ENCODE measurements at regions not wholly inside any gene's neighbourhood (a gene's known extent, or its start where the extent isn't known, plus 50 kb on each side); places are given as distances from the start of the nearest gene placed in this dataset.

- intact Hi-C loops (cut with DNase I), result no loop called here
- no peaks in the 10 kb centered on the region for H3K9me3 ChIP-seq (replicated peaks in 1 of 3)
- no peak overlapping the region for H3K27ac ChIP-seq
- no peak overlapping the region for H3K4me3 ChIP-seq
- 73 to 76% (median 74%) methylated on average over 2 to 5 of the region's 5 CpGs for WGBS, 4 donors
- H3K4me1 ChIP-seq (replicated peaks in 1 of 2), result no peaks in the 10 kb centered on the region
- DNase-seq, result no peak
- TF ChIP-seq CTCF (IDR thresholded peaks at IDR 0.05) (no peak), POLR2A (IDR thresholded peaks at IDR 0.05) (no peak)
- H3K27me3 ChIP-seq, result no peaks in the 10 kb centered on the region
- H3K36me3 ChIP-seq (replicated peaks in 1 of 2), result no peaks in the 10 kb centered on the region
Observed at GRCh38 chr19:28333909-28334308, 879.0 kb downstream of the UQCRFS1 start.

GRCh38 chr19:28332886-28333285, 880.1 kb downstream of the UQCRFS1 start:
- intact Hi-C loops (cut with DNase I), result no loop called here
- TF ChIP-seq POLR2A (IDR thresholded peaks at IDR 0.05), result no peak
- no peak for TF ChIP-seq CTCF (IDR thresholded peaks at IDR 0.05)
- Histone ChIP-seq H3K36me3 (replicated peaks in 1 of 2) (no peaks in the 10 kb centered on the region), H3K27ac (no peak overlapping the region), H3K4me1 (replicated peaks in 1 of 2) (no peaks in the 10 kb centered on the region), H3K4me3 (no peak overlapping the region), H3K27me3 (no peaks in the 10 kb centered on the region), H3K9me3 (replicated peaks in 1 of 3) (no peaks in the 10 kb centered on the region)
- DNase-seq, result no peak
- WGBS, 4 donors, result 71 to 98% (median 78%) methylated on average over 2 of the region's 2 CpGs

- TF ChIP-seq POLR2A (IDR thresholded peaks at IDR 0.05) (no peak), CTCF (IDR thresholded peaks at IDR 0.05) (no peak)
- WGBS, 4 donors, result 69 to 84% (median 81%) methylated on average over 3 of the region's 3 CpGs
- intact Hi-C loops (cut with DNase I), result no loop called here
- Histone ChIP-seq H3K9me3 (replicated peaks in 1 of 3) (no peaks in the 10 kb centered on the region), H3K36me3 (replicated peaks in 1 of 2) (no peaks in the 10 kb centered on the region), H3K4me1 (replicated peaks in 1 of 2) (no peaks in the 10 kb centered on the region), H3K4me3 (no peak overlapping the region), H3K27me3 (no peaks in the 10 kb centered on the region), H3K27ac (no peak overlapping the region)
- DNase-seq, result no peak
Observed at GRCh38 chr19:28332351-28332750, 880.6 kb downstream of the UQCRFS1 start.

GRCh38 chr19:28331596-28331995, 881.4 kb downstream of the UQCRFS1 start:
- H3K27ac ChIP-seq, result no peak overlapping the region
- intact Hi-C loops (cut with DNase I), result no loop called here
- no peaks in the 10 kb centered on the region for H3K9me3 ChIP-seq (replicated peaks in 1 of 3)
- H3K27me3 ChIP-seq, result no peaks in the 10 kb centered on the region
- 40 to 48% (median 44%) methylated on average over 5 to 7 of the region's 7 CpGs for WGBS, 4 donors
- no peak overlapping the region for H3K4me3 ChIP-seq
- DNase-seq, result no peak
- no peaks in the 10 kb centered on the region for H3K4me1 ChIP-seq (replicated peaks in 1 of 2)
- TF ChIP-seq CTCF (IDR thresholded peaks at IDR 0.05) (no peak), POLR2A (IDR thresholded peaks at IDR 0.05) (no peak)
- no peaks in the 10 kb centered on the region for H3K36me3 ChIP-seq (replicated peaks in 1 of 2)
